Heart right ventricle (tissue), 16 donors: ENCODE measurements at regions not wholly inside any gene's neighbourhood (a gene's known extent, or its start where the extent isn't known, plus 50 kb on each side); places are given as distances from the start of the nearest gene placed in this dataset.

Experiments used
- ATAC-seq, 8 donors: fragments of 200-7000 bp; cut with Tn5 transposase; one replicate each; pipeline ENCODE4 v1.9.1; 2020; ENCODE audit warnings: mild to moderate bottlenecking in 8 of 8, moderate library complexity in 8 of 8, moderate number of reproducible peaks in 1 of 8
- DNase-seq, 2 donors: peaks; one replicate each; pipeline ENCODE4 v3.0.0-alpha.2; 2020
- H3K27ac ChIP-seq, 10 donors: fragments of 200-600 bp; sonication (generic) in 2 of 10; one replicate each; pipeline versions ENCODE4 v1.5.0 to v1.8.0; 2020 to 2022; ENCODE audit warnings: mild to moderate bottlenecking in 3 of 10
- H3K27me3 ChIP-seq, 7 donors: fragments of 200-600 bp; one replicate each; pipeline ENCODE4 v1.8.0; 2021 to 2022; ENCODE audit warnings: mild to moderate bottlenecking in 2 of 7
- H3K36me3 ChIP-seq, 9 donors: fragments of 200-600 bp; sonication (generic) in 1 of 9; one replicate each; pipeline versions ENCODE4 v1.5.0 to v1.8.0; 2020 to 2022; ENCODE audit warnings: mild to moderate bottlenecking in 2 of 9
- H3K4me1 ChIP-seq, 9 donors: fragments of 200-600 bp; sonication (generic) in 1 of 9; one replicate each; pipeline versions ENCODE4 v1.5.0 to v1.8.0; 2020 to 2022; ENCODE audit warnings: mild to moderate bottlenecking in 4 of 9
- H3K4me3 ChIP-seq, 10 donors: fragments of 200-600 bp; sonication (generic) in 2 of 10; one replicate each; pipeline versions ENCODE4 v1.5.0 to v1.8.0; 2020 to 2022; ENCODE audit warnings: mild to moderate bottlenecking in 7 of 10, moderate library complexity in 2 of 10
- H3K9me3 ChIP-seq, 11 donors: fragments of 200-600 bp in 10 of 11; sonication (generic) in 2 of 11; one replicate each; pipeline versions ENCODE4 v1.5.0 to v1.8.0; 2013 to 2022; ENCODE audit warnings: mild to moderate bottlenecking in 2 of 11, control low read depth in 1 of 11, moderate library complexity in 1 of 11
- WGBS, 2 donors: extraction: QIAGEN DNeasy Blood & Tissue Kit; methylation state at CpG; one replicate each; pipeline ENCODE4 v1.1.7; 2013; ENCODE audit warnings: inconsistent platforms in 1 of 2; 5-methylcytosine and 5-hydroxymethylcytosine counted together
- intact Hi-C, 10 donors: fragments of 100-400 bp; cut with DNase I; formaldehyde crosslinking; loops; one replicate each; pipeline versions ENCODE4 v1.11.1 to v1.14.2; 2022
- TF ChIP-seq, protein P1 (sequence below), 9 donors: fragments of 200-600 bp; sonication (generic) in 2 of 9; IDR thresholded peaks; one replicate each; pipeline versions ENCODE4 v1.5.0 to v1.8.0; 2021 to 2022; ENCODE audit warnings: antibody characterized with exemption in 9 of 9, mild to moderate bottlenecking in 5 of 9, moderate library complexity in 1 of 9
- donor health status: Arrhythmogenic right ventricular cardiomyopathy.
- donor health status: ischemic (EF 13 %, LVEDD 7.1; RV severe dilation, severe dysfunction).
- donor health status: healthy with polysubstance abuse.
- donor health status: DM: no; HTN: yes; CAD: no.
- donor health status: DM: no; HTN: no; CAD: no.
- donor health status: ischemic (EF 25% LVEDD 6.9; RV normal size, moderate dysfunction).
- donor health status: ischemic (EF 25% LVEDD 5.7; RV mildly dilated, moderate dysfunction).
- donor health status: healthy.
- donor health status: DM: yes; HTN: yes; CAD: no.
- donor health status: Ischemic cardiomyopathy.
- donor health status: ischemic (EF 35%, LVEDD 5.7; RV mildly dilated, moderate dysfunction).
- donor health status: nonischemic (EF 11% LVEDD 7.7; RV severe dilation, severe dysfunction).
- donor health status: DM: yes; HTN: yes; CAD: no.
- donor health status: PGD.
- donor health status: ischemic (EF 29% LVEDD 5.4; RV normal size, mild dysfunction).
- donor health status: nonischemic (EF 23%, LVEDD 6.1; RV moderate dilation, normal function).

DNA sequence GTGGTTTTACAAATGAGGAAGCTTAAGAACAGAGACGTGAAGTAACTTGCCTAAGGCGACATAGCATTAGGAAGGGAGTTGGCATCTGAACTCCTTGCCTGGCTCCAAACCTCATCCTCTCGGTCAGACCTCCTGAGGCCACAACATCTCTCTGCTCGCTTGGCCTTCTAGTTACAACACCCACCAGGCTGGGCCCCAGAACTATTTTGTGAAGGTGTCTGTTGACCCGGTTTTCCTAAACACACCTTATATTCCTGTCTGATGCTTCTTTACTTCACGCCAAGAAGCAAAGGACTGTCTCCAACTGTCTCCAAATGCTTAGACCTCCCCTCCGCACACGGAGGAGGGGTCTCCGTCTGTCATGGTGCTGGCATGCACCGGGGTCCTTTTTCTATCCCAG is 326.6 kb downstream of the THBS2 start:
- peaks cover 0 to 8% (median 0%) of the 10 kb centered on the region in 7 donors for H3K27me3 ChIP-seq
- 81 to 88% methylated on average over 10 of the region's 10 CpGs for WGBS, 2 donors
- peaks cover 0 to 14% (median 0%) of the 10 kb centered on the region in 11 donors for H3K9me3 ChIP-seq
- intact Hi-C loops: no loop called here
- H3K4me1 ChIP-seq: no peaks in the 10 kb centered on the region
- ATAC-seq (no peak), DNase-seq (no peak)
- H3K36me3 ChIP-seq: no peaks in the 10 kb centered on the region
- H3K4me3 ChIP-seq: no peak overlapping the region
- no peak overlapping the region for H3K27ac ChIP-seq
- TF ChIP-seq, protein P1, sequence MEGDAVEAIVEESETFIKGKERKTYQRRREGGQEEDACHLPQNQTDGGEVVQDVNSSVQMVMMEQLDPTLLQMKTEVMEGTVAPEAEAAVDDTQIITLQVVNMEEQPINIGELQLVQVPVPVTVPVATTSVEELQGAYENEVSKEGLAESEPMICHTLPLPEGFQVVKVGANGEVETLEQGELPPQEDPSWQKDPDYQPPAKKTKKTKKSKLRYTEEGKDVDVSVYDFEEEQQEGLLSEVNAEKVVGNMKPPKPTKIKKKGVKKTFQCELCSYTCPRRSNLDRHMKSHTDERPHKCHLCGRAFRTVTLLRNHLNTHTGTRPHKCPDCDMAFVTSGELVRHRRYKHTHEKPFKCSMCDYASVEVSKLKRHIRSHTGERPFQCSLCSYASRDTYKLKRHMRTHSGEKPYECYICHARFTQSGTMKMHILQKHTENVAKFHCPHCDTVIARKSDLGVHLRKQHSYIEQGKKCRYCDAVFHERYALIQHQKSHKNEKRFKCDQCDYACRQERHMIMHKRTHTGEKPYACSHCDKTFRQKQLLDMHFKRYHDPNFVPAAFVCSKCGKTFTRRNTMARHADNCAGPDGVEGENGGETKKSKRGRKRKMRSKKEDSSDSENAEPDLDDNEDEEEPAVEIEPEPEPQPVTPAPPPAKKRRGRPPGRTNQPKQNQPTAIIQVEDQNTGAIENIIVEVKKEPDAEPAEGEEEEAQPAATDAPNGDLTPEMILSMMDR (IDR thresholded peaks at IDR 0.05): no peak

DNA sequence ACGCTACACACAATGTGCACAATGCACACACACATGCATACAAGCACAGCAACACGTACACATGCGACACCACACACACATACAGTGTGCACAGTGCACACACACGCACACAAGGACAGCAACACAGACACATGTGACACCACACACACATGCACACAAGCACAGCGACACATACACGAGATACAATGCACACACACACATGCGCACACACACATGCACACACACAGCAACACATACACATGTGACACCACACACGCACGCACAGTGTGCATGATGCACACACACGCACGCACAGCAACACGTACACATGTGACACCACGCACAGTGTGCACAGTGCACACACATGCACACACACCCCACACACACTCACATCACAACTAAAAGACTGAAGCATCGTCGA is 327.3 kb downstream of the THBS2 start:
- Histone ChIP-seq H3K4me3 (no peak overlapping the region), H3K36me3 (no peaks in the 10 kb centered on the region), H3K4me1 (no peaks in the 10 kb centered on the region), H3K27me3 (peaks cover 0 to 8% (median 0%) of the 10 kb centered on the region in 7 donors), H3K27ac (no peak overlapping the region), H3K9me3 (peaks cover 0 to 14% (median 0%) of the 10 kb centered on the region in 11 donors)
- TF ChIP-seq, protein P1 (IDR thresholded peaks at IDR 0.05): no peak
- 82 to 96% methylated on average over 15 of the region's 15 CpGs for WGBS, 2 donors
- intact Hi-C loops: no loop called here
- DNase-seq (no peak), ATAC-seq (no peak)

DNA sequence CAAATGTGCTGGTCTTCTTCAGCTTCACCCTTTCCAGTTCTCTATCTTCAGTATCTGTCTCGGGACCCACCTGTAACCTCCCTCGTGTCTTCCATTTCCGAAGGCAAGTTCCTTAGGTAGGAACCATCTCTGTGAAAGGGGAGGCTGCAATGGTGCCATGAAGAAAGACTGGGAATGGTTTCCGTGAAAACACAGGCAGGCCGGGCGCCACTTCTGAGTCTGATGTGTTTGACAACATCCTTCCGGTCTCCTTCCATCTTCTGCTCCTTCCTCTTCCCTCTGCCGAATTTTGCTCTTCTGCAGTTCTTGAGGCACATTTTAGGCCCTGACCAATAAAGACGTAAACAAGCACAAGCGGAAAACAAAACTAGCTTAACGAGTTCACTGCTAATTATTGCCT is 328.0 kb downstream of the THBS2 start:
- Histone ChIP-seq H3K4me1 (no peaks in the 10 kb centered on the region), H3K9me3 (peaks cover 0 to 14% (median 0%) of the 10 kb centered on the region in 11 donors), H3K27me3 (peaks cover 0 to 8% (median 0%) of the 10 kb centered on the region in 7 donors), H3K27ac (no peak overlapping the region), H3K4me3 (no peak overlapping the region), H3K36me3 (no peaks in the 10 kb centered on the region)
- ATAC-seq: no peak
- intact Hi-C loops: no loop called here
- DNase-seq: no peak
- TF ChIP-seq, protein P1 (IDR thresholded peaks at IDR 0.05): no peak
- WGBS, 2 donors: 87 to 90% methylated on average over 11 of the region's 11 CpGs

DNA sequence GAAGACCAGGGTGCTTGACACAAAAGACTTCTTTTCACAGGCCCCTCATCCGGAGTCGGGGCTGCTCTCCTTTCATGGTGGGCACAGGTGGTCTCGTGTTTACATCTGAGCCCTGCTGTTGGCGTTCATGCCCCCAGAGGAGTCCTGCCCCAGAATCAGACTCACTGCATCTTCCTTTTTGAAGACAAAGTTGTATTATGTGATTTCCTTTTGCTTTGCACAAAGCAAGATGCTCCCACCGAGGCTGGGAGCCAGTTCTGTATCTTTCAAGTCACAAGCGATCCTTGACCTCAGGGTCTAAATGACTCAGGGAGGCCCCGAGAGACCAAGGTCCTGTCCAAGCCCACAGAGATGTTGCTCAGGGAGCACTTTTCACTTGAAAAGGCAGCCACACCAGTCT is 330.5 kb downstream of the THBS2 start:
- 78 to 86% methylated on average over 7 of the region's 7 CpGs for WGBS, 2 donors

More for the DNA sequence above, 330.5 kb downstream of the THBS2 start:
- H3K27ac ChIP-seq: no peak overlapping the region
- no peak for ATAC-seq
- no peak for DNase-seq
- intact Hi-C loops: no loop called here
- peaks cover 0 to 5% (median 0%) of the 10 kb centered on the region in 11 donors for H3K9me3 ChIP-seq
- no peak overlapping the region for H3K4me3 ChIP-seq
- TF ChIP-seq, protein P1 (IDR thresholded peaks at IDR 0.05): no peak
- peaks cover 0 to 8% (median 0%) of the 10 kb centered on the region in 7 donors for H3K27me3 ChIP-seq
- H3K36me3 ChIP-seq: no peaks in the 10 kb centered on the region
- no peaks in the 10 kb centered on the region for H3K4me1 ChIP-seq
